CD4-positive, alpha-beta T cell (primary cell): ENCODE measurements at regions not wholly inside any gene's neighbourhood (a gene's known extent, or its start where the extent isn't known, plus 50 kb on each side); places are given as distances from the start of the nearest gene placed in this dataset.

Experiments used
- ATAC-seq: fragments of 200-7000 bp; cut with Tn5 transposase; one replicate; pipeline ENCODE4 v1.10.0; 2022; ENCODE audit warnings: mild to moderate bottlenecking; ENCODE audit not compliant: poor library complexity
- CTCF ChIA-PET: fragments of 350-600 bp; sonication (Branson Sonifier 250); formaldehyde crosslinking; loops from one replicate; lab custom pipeline; 2021; ENCODE audit warnings: antibody characterized with exemption, inconsistent platforms; lab: Charles Lee
- POLR2A ChIA-PET: fragments of 350-600 bp; sonication (Branson Sonifier 250); formaldehyde crosslinking; loops from one replicate; lab custom pipeline; 2021; ENCODE audit warnings: antibody characterized with exemption, inconsistent platforms; lab: Charles Lee
- DNase-seq, 14 experiments: peaks; one replicate each; pipeline ENCODE4 v3.0.0-alpha.2; 2013 to 2020; ENCODE audit warnings: mixed read lengths in 2 of 14
- H3K27ac ChIP-seq, 2 donors: one replicate each; pipeline versions ENCODE4 v1.5.1 to v1.7.0; 2013; ENCODE audit warnings: low read length in 2 of 2, low read depth in 1 of 2, mild to moderate bottlenecking in 1 of 2
- H3K27me3 ChIP-seq, 2 experiments: 1 replicate in 1 of 2; 2 replicates in 1 of 2; pipeline versions ENCODE4 v1.6.1 to v1.7.0; 2013; ENCODE audit warnings: low read length in 2 of 2, control low read depth in 1 of 2, mild to moderate bottlenecking in 1 of 2, moderate library complexity in 1 of 2; ENCODE audit not compliant: insufficient read depth in 2 of 2, control insufficient read depth in 1 of 2
- H3K36me3 ChIP-seq: one replicate; pipeline ENCODE4 v1.6.1; 2013; ENCODE audit warnings: low read length, control low read depth; ENCODE audit not compliant: insufficient read depth
- H3K4me1 ChIP-seq: one replicate; pipeline ENCODE4 v1.6.1; 2013; ENCODE audit warnings: low read length, control low read depth; ENCODE audit not compliant: insufficient read depth
- H3K4me3 ChIP-seq: one replicate; pipeline ENCODE4 v1.5.1; 2013; ENCODE audit warnings: mild to moderate bottlenecking, low read length, moderate library complexity
- H3K9me3 ChIP-seq, 2 experiments: 1 replicate in 1 of 2; 2 replicates in 1 of 2; pipeline versions ENCODE4 v1.6.1 to v1.7.0; 2013; ENCODE audit warnings: low read length in 2 of 2, mild to moderate bottlenecking in 2 of 2, control low read depth in 1 of 2, moderate library complexity in 1 of 2; ENCODE audit not compliant: control insufficient read depth in 1 of 2, insufficient read depth in 1 of 2
- H3K27ac Mint-ChIP-seq: one replicate; pipeline ENCODE4 v1.8.0; 2020; ENCODE audit warnings: mixed read lengths
- H3K27me3 Mint-ChIP-seq: one replicate; pipeline ENCODE4 v1.8.0; 2021; ENCODE audit warnings: mixed read lengths
- H3K36me3 Mint-ChIP-seq: one replicate; pipeline ENCODE4 v1.8.0; 2021; ENCODE audit warnings: low read depth, mixed read lengths
- H3K4me1 Mint-ChIP-seq: one replicate; pipeline ENCODE4 v1.8.0; 2021; ENCODE audit warnings: low read depth, mixed read lengths
- H3K4me3 Mint-ChIP-seq: one replicate; pipeline ENCODE4 v1.8.0; 2020; ENCODE audit warnings: mild to moderate bottlenecking, mixed read lengths
- H3K9me3 Mint-ChIP-seq: one replicate; pipeline ENCODE4 v1.8.0; 2020; ENCODE audit warnings: mixed read lengths
- CTCF ChIP-seq: fragments of 200-600 bp; IDR thresholded peaks from one replicate; pipeline ENCODE4 v1.8.0; 2022; ENCODE audit warnings: antibody characterized with exemption, mild to moderate bottlenecking
- intact Hi-C, 2 experiments: fragments of 100-400 bp; cut with DNase I in 1 of 2; cut with micrococcal nuclease in 1 of 2; formaldehyde crosslinking; loops; one replicate each; pipeline versions ENCODE4 v1.15.1 to v1.9.0; 2023 to 2025; cut with DNase I, micrococcal nuclease

- H3K36me3 ChIP-seq, result no peaks in the 10 kb centered on the region
- H3K27ac ChIP-seq, result no peak overlapping the region
- no peak overlapping the region for H3K27ac Mint-ChIP-seq
- H3K27me3 ChIP-seq, result no peaks in the 10 kb centered on the region
- H3K9me3 Mint-ChIP-seq, result peaks cover 3% of the 10 kb centered on the region
- no peaks in the 10 kb centered on the region for H3K9me3 ChIP-seq
- H3K4me1 Mint-ChIP-seq, result no peaks in the 10 kb centered on the region
- no peaks in the 10 kb centered on the region for H3K4me1 ChIP-seq
- DNase-seq (no peak), ATAC-seq (no peak)
- H3K4me3 ChIP-seq, result no peak overlapping the region
- POLR2A ChIA-PET, result no interaction called here
- CTCF ChIA-PET, result no interaction called here
- no peak overlapping the region for H3K4me3 Mint-ChIP-seq
- no peaks in the 10 kb centered on the region for H3K36me3 Mint-ChIP-seq
- H3K27me3 Mint-ChIP-seq, result no peaks in the 10 kb centered on the region
- TF ChIP-seq CTCF, result no peak
- intact Hi-C loops, result no loop called here
Observed at GRCh38 chr9:14398473-14398872, 84.5 kb upstream of the NFIB start.

- Histone ChIP-seq H3K27me3 (no peaks in the 10 kb centered on the region), H3K9me3 (no peaks in the 10 kb centered on the region), H3K36me3 (no peaks in the 10 kb centered on the region), H3K4me1 (no peaks in the 10 kb centered on the region), H3K4me3 (no peak overlapping the region), H3K27ac (no peak overlapping the region)
- no peaks in the 10 kb centered on the region for H3K27me3 Mint-ChIP-seq
- no peak overlapping the region for H3K4me3 Mint-ChIP-seq
- peaks cover 7% of the 10 kb centered on the region for H3K9me3 Mint-ChIP-seq
- H3K27ac Mint-ChIP-seq, result no peak overlapping the region
- ChIA-PET CTCF (no interaction called here), POLR2A (no interaction called here)
- no peaks in the 10 kb centered on the region for H3K4me1 Mint-ChIP-seq
- no peak for TF ChIP-seq CTCF
- ATAC-seq (no peak), DNase-seq (no peak)
- intact Hi-C loops, result no loop called here
- H3K36me3 Mint-ChIP-seq, result no peaks in the 10 kb centered on the region
Observed at GRCh38 chr9:14396171-14396570, 82.2 kb upstream of the NFIB start.

- ATAC-seq (no peak), DNase-seq (no peak)
- Mint-ChIP-seq H3K27ac (no peak overlapping the region), H3K4me1 (no peaks in the 10 kb centered on the region), H3K9me3 (peaks cover 7% of the 10 kb centered on the region), H3K27me3 (no peaks in the 10 kb centered on the region), H3K36me3 (no peaks in the 10 kb centered on the region), H3K4me3 (no peak overlapping the region)
- Histone ChIP-seq H3K4me3 (no peak overlapping the region), H3K4me1 (no peaks in the 10 kb centered on the region), H3K9me3 (no peaks in the 10 kb centered on the region), H3K36me3 (no peaks in the 10 kb centered on the region), H3K27ac (no peak overlapping the region), H3K27me3 (no peaks in the 10 kb centered on the region)
- ChIA-PET POLR2A (no interaction called here), CTCF (no interaction called here)
- intact Hi-C loops, result no loop called here
- no peak for TF ChIP-seq CTCF
Observed at GRCh38 chr9:14395317-14396082, 81.6 kb upstream of the NFIB start.
